SK-N-SH (cell line): ENCODE measurements at regions not wholly inside any gene's neighbourhood (a gene's known extent, or its start where the extent isn't known, plus 50 kb on each side); places are given as distances from the start of the nearest gene placed in this dataset.

Experiments
- CHD2 ChIP-seq: fragments of 150-350 bp; IDR thresholded peaks from 2 replicates; pipeline ENCODE4 v1.6.1; 2018; ENCODE audit warnings: low read length; ENCODE audit not compliant: partially characterized antibody
- MEF2A ChIP-seq: IDR thresholded peaks from 2 replicates; pipeline ENCODE4 v1.4.0; 2012; ENCODE audit warnings: low read depth, borderline replicate concordance
- SMC3 ChIP-seq: IDR thresholded peaks from 2 replicates; pipeline ENCODE4 v1.6.1; 2012; ENCODE audit warnings: low read depth, low read length, improper control_type of control experiment
- TF ChIP-seq, protein P1 (sequence below): IDR thresholded peaks from 2 replicates; pipeline ENCODE4; 2012
- TF ChIP-seq, protein P2 (sequence below): IDR thresholded peaks from 2 replicates; pipeline ENCODE4 v1.6.1; 2012; ENCODE audit warnings: mild to moderate bottlenecking, low read depth, low read length, moderate library complexity
- TF ChIP-seq, protein P3 (sequence below): fragments of 200-600 bp; sonication (generic); IDR thresholded peaks from 2 replicates; pipeline ENCODE4 v1.6.1; 2017; ENCODE audit warnings: antibody characterized with exemption, mild to moderate bottlenecking, moderate library complexity
- TF ChIP-seq, protein P4 (sequence below): IDR thresholded peaks from 2 replicates; pipeline ENCODE4 v1.4.0; 2012; ENCODE audit warnings: low read depth, borderline replicate concordance

DNA sequence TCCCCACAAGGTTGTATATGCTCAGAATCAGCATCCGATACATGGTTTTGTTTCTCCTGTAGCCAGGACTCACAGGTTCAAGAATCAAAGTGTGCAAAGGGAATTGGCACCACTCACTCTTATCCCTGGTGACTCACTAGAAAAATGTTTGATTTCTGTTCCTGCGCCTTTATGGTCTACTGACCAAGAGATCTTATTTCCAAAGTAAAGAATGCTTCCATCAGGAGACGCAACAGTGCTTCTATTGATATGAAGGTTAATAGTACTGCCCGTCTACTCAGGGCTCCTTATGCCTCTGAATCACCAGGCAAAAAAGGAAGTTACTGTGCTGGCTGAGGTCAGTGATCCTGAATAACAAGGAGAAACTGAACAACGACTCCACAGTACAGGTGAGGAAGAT, 1392.0 kb upstream of the PRMT6 start:
- TF ChIP-seq MEF2A (no peak), SMC3 (no peak), CHD2 (no peak)
- TF ChIP-seq, protein P1, sequence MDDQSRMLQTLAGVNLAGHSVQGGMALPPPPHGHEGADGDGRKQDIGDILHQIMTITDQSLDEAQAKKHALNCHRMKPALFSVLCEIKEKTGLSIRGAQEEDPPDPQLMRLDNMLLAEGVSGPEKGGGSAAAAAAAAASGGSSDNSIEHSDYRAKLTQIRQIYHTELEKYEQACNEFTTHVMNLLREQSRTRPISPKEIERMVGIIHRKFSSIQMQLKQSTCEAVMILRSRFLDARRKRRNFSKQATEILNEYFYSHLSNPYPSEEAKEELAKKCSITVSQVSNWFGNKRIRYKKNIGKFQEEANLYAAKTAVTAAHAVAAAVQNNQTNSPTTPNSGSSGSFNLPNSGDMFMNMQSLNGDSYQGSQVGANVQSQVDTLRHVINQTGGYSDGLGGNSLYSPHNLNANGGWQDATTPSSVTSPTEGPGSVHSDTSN, result no peak
- TF ChIP-seq, protein P2, sequence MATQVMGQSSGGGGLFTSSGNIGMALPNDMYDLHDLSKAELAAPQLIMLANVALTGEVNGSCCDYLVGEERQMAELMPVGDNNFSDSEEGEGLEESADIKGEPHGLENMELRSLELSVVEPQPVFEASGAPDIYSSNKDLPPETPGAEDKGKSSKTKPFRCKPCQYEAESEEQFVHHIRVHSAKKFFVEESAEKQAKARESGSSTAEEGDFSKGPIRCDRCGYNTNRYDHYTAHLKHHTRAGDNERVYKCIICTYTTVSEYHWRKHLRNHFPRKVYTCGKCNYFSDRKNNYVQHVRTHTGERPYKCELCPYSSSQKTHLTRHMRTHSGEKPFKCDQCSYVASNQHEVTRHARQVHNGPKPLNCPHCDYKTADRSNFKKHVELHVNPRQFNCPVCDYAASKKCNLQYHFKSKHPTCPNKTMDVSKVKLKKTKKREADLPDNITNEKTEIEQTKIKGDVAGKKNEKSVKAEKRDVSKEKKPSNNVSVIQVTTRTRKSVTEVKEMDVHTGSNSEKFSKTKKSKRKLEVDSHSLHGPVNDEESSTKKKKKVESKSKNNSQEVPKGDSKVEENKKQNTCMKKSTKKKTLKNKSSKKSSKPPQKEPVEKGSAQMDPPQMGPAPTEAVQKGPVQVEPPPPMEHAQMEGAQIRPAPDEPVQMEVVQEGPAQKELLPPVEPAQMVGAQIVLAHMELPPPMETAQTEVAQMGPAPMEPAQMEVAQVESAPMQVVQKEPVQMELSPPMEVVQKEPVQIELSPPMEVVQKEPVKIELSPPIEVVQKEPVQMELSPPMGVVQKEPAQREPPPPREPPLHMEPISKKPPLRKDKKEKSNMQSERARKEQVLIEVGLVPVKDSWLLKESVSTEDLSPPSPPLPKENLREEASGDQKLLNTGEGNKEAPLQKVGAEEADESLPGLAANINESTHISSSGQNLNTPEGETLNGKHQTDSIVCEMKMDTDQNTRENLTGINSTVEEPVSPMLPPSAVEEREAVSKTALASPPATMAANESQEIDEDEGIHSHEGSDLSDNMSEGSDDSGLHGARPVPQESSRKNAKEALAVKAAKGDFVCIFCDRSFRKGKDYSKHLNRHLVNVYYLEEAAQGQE, result no peak
- TF ChIP-seq, protein P3, sequence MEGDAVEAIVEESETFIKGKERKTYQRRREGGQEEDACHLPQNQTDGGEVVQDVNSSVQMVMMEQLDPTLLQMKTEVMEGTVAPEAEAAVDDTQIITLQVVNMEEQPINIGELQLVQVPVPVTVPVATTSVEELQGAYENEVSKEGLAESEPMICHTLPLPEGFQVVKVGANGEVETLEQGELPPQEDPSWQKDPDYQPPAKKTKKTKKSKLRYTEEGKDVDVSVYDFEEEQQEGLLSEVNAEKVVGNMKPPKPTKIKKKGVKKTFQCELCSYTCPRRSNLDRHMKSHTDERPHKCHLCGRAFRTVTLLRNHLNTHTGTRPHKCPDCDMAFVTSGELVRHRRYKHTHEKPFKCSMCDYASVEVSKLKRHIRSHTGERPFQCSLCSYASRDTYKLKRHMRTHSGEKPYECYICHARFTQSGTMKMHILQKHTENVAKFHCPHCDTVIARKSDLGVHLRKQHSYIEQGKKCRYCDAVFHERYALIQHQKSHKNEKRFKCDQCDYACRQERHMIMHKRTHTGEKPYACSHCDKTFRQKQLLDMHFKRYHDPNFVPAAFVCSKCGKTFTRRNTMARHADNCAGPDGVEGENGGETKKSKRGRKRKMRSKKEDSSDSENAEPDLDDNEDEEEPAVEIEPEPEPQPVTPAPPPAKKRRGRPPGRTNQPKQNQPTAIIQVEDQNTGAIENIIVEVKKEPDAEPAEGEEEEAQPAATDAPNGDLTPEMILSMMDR, result no peak
- TF ChIP-seq, protein P4, sequence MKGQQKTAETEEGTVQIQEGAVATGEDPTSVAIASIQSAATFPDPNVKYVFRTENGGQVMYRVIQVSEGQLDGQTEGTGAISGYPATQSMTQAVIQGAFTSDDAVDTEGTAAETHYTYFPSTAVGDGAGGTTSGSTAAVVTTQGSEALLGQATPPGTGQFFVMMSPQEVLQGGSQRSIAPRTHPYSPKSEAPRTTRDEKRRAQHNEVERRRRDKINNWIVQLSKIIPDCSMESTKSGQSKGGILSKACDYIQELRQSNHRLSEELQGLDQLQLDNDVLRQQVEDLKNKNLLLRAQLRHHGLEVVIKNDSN, result no peak
